Endothelial cell of umbilical vein (primary cell): ENCODE measurements at regions not wholly inside any gene's neighbourhood (a gene's known extent, or its start where the extent isn't known, plus 50 kb on each side); places are given as distances from the start of the nearest gene placed in this dataset.

Experiments
- BruUV-seq: library from RNA; stranded (reverse); fragments of 400-500 nt; replicated peaks from 2 replicates; lab custom pipeline; 2021; lab: Mats Ljungman, UMichigan
- CTCF ChIA-PET: fragments of 300-600, 350-600 bp; sonication (Branson Sonifier 250); formaldehyde crosslinking; loops from one replicate; lab custom pipeline; 2021; ENCODE audit warnings: antibody characterized with exemption, inconsistent platforms; lab: Charles Lee
- POLR2A ChIA-PET: fragments of 300-600, 350-600 bp; sonication (Branson Sonifier 250); formaldehyde crosslinking; loops from one replicate; lab custom pipeline; 2021; ENCODE audit warnings: antibody characterized with exemption, inconsistent platforms; lab: Charles Lee
- DNase-seq: peaks from one replicate; pipeline ENCODE4 v3.0.0-alpha.2; 2011; ENCODE audit warnings: low read depth, low spot score
- FAIRE-seq: peaks from 2 replicates; lab custom pipeline; 2011; peaks lifted over from hg19 to GRCh38; lab: Jason Lieb, UNC
- H2AFZ ChIP-seq: 2 replicates; pipeline ENCODE4 v1.6.0; 2012; ENCODE audit warnings: low read depth, low read length, control low read depth, inconsistent platforms
- H3K27ac ChIP-seq: 2 replicates; pipeline ENCODE4 v1.5.1; 2011; ENCODE audit warnings: low read depth, mild to moderate bottlenecking, control low read depth, low read length, moderate library complexity; ENCODE audit not compliant: insufficient read depth
- H3K27me3 ChIP-seq, 2 experiments: 2 replicates each; pipeline versions ENCODE4 v1.6.0 to v1.6.1; 2011; ENCODE audit warnings: low read length in 2 of 2, mixed read lengths in 1 of 2; ENCODE audit not compliant: control insufficient read depth in 2 of 2, insufficient read depth in 2 of 2
- H3K36me3 ChIP-seq, 2 experiments: 2 replicates in 1 of 2; 3 replicates in 1 of 2; pipeline ENCODE4 v1.5.1; 2011; ENCODE audit warnings: low read length in 2 of 2, mild to moderate bottlenecking in 1 of 2, moderate library complexity in 1 of 2; ENCODE audit not compliant: control insufficient read depth in 2 of 2, insufficient read depth in 2 of 2; ENCODE audit errors: extremely low read depth in 1 of 2
- H3K4me1 ChIP-seq: 3 replicates; pipeline ENCODE4 v1.5.1; 2011; ENCODE audit warnings: mild to moderate bottlenecking, low read length; ENCODE audit not compliant: control insufficient read depth, insufficient read depth; ENCODE audit errors: extremely low read depth
- H3K4me2 ChIP-seq: 2 replicates; pipeline ENCODE4 v1.6.1; 2011; ENCODE audit warnings: low read length, control low read depth, mixed read lengths; ENCODE audit not compliant: insufficient read depth
- H3K4me3 ChIP-seq, 3 experiments: fragments of 200-600 bp in 1 of 3; sonication (generic), shearing (Covaris generic) in 1 of 3; replicated peaks in 1 of 3; 2 replicates each; pipeline ENCODE4 v1.5.1; 2011 to 2016; ENCODE audit warnings: control low read depth in 3 of 3, low read length in 3 of 3, mild to moderate bottlenecking in 2 of 3, inconsistent platforms in 1 of 3, low read depth in 1 of 3, moderate library complexity in 1 of 3; ENCODE audit not compliant: insufficient read depth in 1 of 3
- H3K79me2 ChIP-seq: 2 replicates; pipeline ENCODE4 v1.6.0; 2012; ENCODE audit warnings: low read length, inconsistent platforms; ENCODE audit not compliant: control insufficient read depth, insufficient read depth
- H3K9ac ChIP-seq: replicated peaks from 2 replicates; pipeline ENCODE3; 2011; ENCODE audit warnings: low read length, control low read depth; ENCODE audit not compliant: insufficient read depth; ENCODE audit errors: extremely low read depth
- H3K9me1 ChIP-seq: replicated peaks from 3 replicates; pipeline ENCODE4 v1.6.0; 2011; ENCODE audit warnings: mild to moderate bottlenecking, low read length; ENCODE audit not compliant: control insufficient read depth, insufficient read depth; ENCODE audit errors: extremely low read depth
- H3K9me3 ChIP-seq: replicated peaks from 2 replicates; pipeline ENCODE4 v1.5.1; 2012; ENCODE audit warnings: low read length, inconsistent platforms; ENCODE audit not compliant: control insufficient read depth, insufficient read depth
- H4K20me1 ChIP-seq: replicated peaks from 2 replicates; pipeline ENCODE3; 2011; ENCODE audit warnings: mild to moderate bottlenecking, low read length; ENCODE audit not compliant: control insufficient read depth, insufficient read depth; ENCODE audit errors: extremely low read depth
- CTCF ChIP-seq, 2 donors: IDR thresholded peaks; 1 replicate in 1 of 2; 2 replicates in 1 of 2; pipeline ENCODE4 v1.5.1; 2011; ENCODE audit warnings: low read length in 2 of 2, mild to moderate bottlenecking in 2 of 2, moderate library complexity in 2 of 2, control low read depth in 1 of 2, inconsistent platforms in 1 of 2, low read depth in 1 of 2; ENCODE audit not compliant: insufficient read depth in 1 of 2; ENCODE audit errors: extremely low read depth in 1 of 2
- FOS ChIP-seq: IDR thresholded peaks from 2 replicates; pipeline ENCODE4 v1.6.1; 2011; ENCODE audit warnings: mild to moderate bottlenecking, low read length, moderate library complexity, borderline replicate concordance; ENCODE audit not compliant: insufficient read depth
- GATA2 ChIP-seq: IDR thresholded peaks from 2 replicates; pipeline ENCODE4 v1.7.0; 2011; ENCODE audit warnings: low read depth, mild to moderate bottlenecking, moderate library complexity, mixed read lengths, low read length; ENCODE audit not compliant: insufficient read length, insufficient read depth
- JUN ChIP-seq: IDR thresholded peaks from 2 replicates; pipeline ENCODE4 v1.6.1; 2011; ENCODE audit warnings: borderline replicate concordance, low read depth; ENCODE audit not compliant: insufficient read length, insufficient read depth
- MYC ChIP-seq: IDR thresholded peaks from one replicate; pipeline ENCODE4 v1.6.1; 2011; ENCODE audit warnings: mild to moderate bottlenecking, low read depth, low read length
- POLR2A ChIP-seq: IDR thresholded peaks from 2 replicates; pipeline ENCODE4 v1.6.1; 2012; ENCODE audit warnings: low read depth, mild to moderate bottlenecking, control low read depth, low read length
- POLR2AphosphoS5 ChIP-seq: IDR thresholded peaks from 2 replicates; pipeline ENCODE4 v1.6.1; 2012; ENCODE audit warnings: low read depth, mild to moderate bottlenecking, control low read depth, low read length, moderate library complexity; ENCODE audit not compliant: insufficient read depth
- dilution Hi-C: fragments of 300-500 bp; cut with MboI; formaldehyde crosslinking; loops from one replicate; pipeline ENCODE4 v1.15.0; 2019; ENCODE audit warnings: low sequenced_read_pairs; ENCODE audit not compliant: extremely low pct_ligation_motif_present
- intact Hi-C: fragments of 100-400 bp; cut with micrococcal nuclease; formaldehyde crosslinking; loops from one replicate; pipeline ENCODE4 v1.10.0; 2022
- TF ChIP-seq, protein P1 (sequence below): IDR thresholded peaks from 2 replicates; pipeline ENCODE4 v1.6.1; 2011; ENCODE audit not compliant: insufficient read depth, insufficient read length

- Histone ChIP-seq H3K4me1 (no peaks in the 10 kb centered on the region), H4K20me1 (no peaks in the 10 kb centered on the region), H3K9ac (no peak overlapping the region), H3K36me3 (no peaks in the 10 kb centered on the region), H3K9me3 (no peaks in the 10 kb centered on the region), H3K4me3 (no peak overlapping the region), H3K9me1 (no peaks in the 10 kb centered on the region), H3K27me3 (no peaks in the 10 kb centered on the region), H2AFZ (no peak overlapping the region), H3K4me2 (no peak overlapping the region), H3K79me2 (no peaks in the 10 kb centered on the region), H3K27ac (no peak overlapping the region)
- ChIA-PET POLR2A (interaction anchor here (0.7 kb wide), 1 partner anchor 19 kb away, joined by 3 read pairs; no protein-coding TSS in a partner anchor), CTCF (interaction anchor here (0.9 to 1.2 kb wide), 2 partner anchors 9 to 93 kb away, joined by 3 read pairs; no protein-coding TSS in a partner anchor)
- no peak for FAIRE-seq
- dilution Hi-C loops, result no loop called here
- intact Hi-C loops, result no loop called here
- TF ChIP-seq JUN, result no peak
- TF ChIP-seq, protein P1, sequence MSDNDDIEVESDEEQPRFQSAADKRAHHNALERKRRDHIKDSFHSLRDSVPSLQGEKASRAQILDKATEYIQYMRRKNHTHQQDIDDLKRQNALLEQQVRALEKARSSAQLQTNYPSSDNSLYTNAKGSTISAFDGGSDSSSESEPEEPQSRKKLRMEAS, result no peak
- TF ChIP-seq POLR2A, result no peak
- TF ChIP-seq FOS, result no peak
- TF ChIP-seq CTCF (IDR thresholded peaks at IDR 0.05; ENCODE audit: extremely low read depth in 1 of 2, insufficient read depth in 1 of 2, low read depth in 1 of 2, low read length in 2 of 2), result no peak
- TF ChIP-seq POLR2AphosphoS5, result no peak
- no peak for TF ChIP-seq MYC
- TF ChIP-seq GATA2, result no peak
- BruUV-seq, result no TSS peak
- DNase-seq, result no peak
These were observed 413.1 kb downstream of the KCNRG start for GRCh38 chr13:50428183-50428877.
